Panc1 (cell line): ENCODE measurements at regions not wholly inside any gene's neighbourhood (a gene's known extent, or its start where the extent isn't known, plus 50 kb on each side); places are given as distances from the start of the nearest gene placed in this dataset.

ENCODE experiments used
- ATAC-seq: fragments of 200-7000 bp; cut with Tn5 transposase; 2 replicates; pipeline ENCODE4 v1.9.1; 2020; ENCODE audit warnings: mild to moderate bottlenecking, moderate library complexity
- BruUV-seq: library from RNA; stranded (reverse); fragments of 400-500 nt; replicated peaks from 2 replicates; lab custom pipeline; 2021; lab: Mats Ljungman, UMichigan
- CTCF ChIA-PET: fragments of 300-600 bp; sonication (Branson Sonifier 250); formaldehyde crosslinking; loops from one replicate; lab custom pipeline; 2022; ENCODE audit warnings: antibody characterized with exemption; lab: Charles Lee
- POLR2A ChIA-PET: fragments of 300-600 bp; sonication (Branson Sonifier 250); formaldehyde crosslinking; loops from one replicate; lab custom pipeline; 2022; ENCODE audit warnings: antibody characterized with exemption; lab: Charles Lee
- DNase-seq: peaks from one replicate; pipeline ENCODE4 v3.0.0-alpha.2; 2010; ENCODE audit warnings: low read depth, low spot score
- H3K27ac ChIP-seq: 2 replicates; pipeline ENCODE4 v1.5.1; 2011; ENCODE audit warnings: mild to moderate bottlenecking, low read length, inconsistent platforms
- H3K27me3 ChIP-seq: fragments of 200-500 bp; sonication (Bioruptor generic); 2 replicates; pipeline ENCODE4 v1.6.0; 2014; ENCODE audit warnings: low read length, inconsistent platforms; ENCODE audit not compliant: control insufficient read depth, insufficient read depth
- H3K36me3 ChIP-seq: fragments of 200-500 bp; sonication (Bioruptor generic); 2 replicates; pipeline ENCODE4 v1.5.1; 2014; ENCODE audit warnings: inconsistent platforms, mild to moderate bottlenecking, low read length, moderate library complexity; ENCODE audit not compliant: control insufficient read depth, insufficient read depth
- H3K4me1 ChIP-seq: 2 replicates; pipeline ENCODE4 v1.5.1; 2011; ENCODE audit warnings: inconsistent platforms, mild to moderate bottlenecking, low read length, moderate library complexity; ENCODE audit not compliant: control insufficient read depth, insufficient read depth
- H3K4me3 ChIP-seq, 2 experiments: 2 replicates each; pipeline ENCODE4 v1.5.1; 2011 to 2012; ENCODE audit warnings: low read depth in 2 of 2, low read length in 2 of 2, mild to moderate bottlenecking in 2 of 2, inconsistent platforms in 1 of 2, moderate library complexity in 1 of 2
- H3K9me3 ChIP-seq: fragments of 200-500 bp; sonication (Bioruptor generic); 2 replicates; pipeline ENCODE4 v1.5.1; 2014; ENCODE audit warnings: low read depth, mild to moderate bottlenecking, inconsistent platforms, low read length, moderate library complexity; ENCODE audit not compliant: control insufficient read depth, insufficient read depth
- POLR2AphosphoS5 ChIP-seq: IDR thresholded peaks from 2 replicates; pipeline ENCODE4 v1.6.1; 2012; ENCODE audit warnings: mild to moderate bottlenecking, low read depth, low read length, moderate library complexity
- SIN3A ChIP-seq: IDR thresholded peaks from 2 replicates; pipeline ENCODE4 v1.6.1; 2012; ENCODE audit warnings: low read depth, mild to moderate bottlenecking, low read length, moderate library complexity, borderline replicate concordance; ENCODE audit not compliant: insufficient read depth
- TCF7L2 ChIP-seq: IDR thresholded peaks from 2 replicates; pipeline ENCODE4 v1.6.1; 2011; ENCODE audit warnings: mild to moderate bottlenecking, low read depth, low read length, inconsistent platforms
- in situ Hi-C: cut with HindIII; loops from 2 replicates; pipeline ENCODE4 v1.10.0; 2016; ENCODE audit warnings: low sequenced_read_pairs, low pct_unique_long_range_greater_than_20kb
- intact Hi-C: fragments of 100-400 bp; cut with micrococcal nuclease; formaldehyde crosslinking; loops from one replicate; pipeline ENCODE4 v1.10.0; 2022; ENCODE audit not compliant: unreplicated experiment
- TF ChIP-seq, protein P1 (sequence below), 2 experiments: IDR thresholded peaks; 2 replicates each; pipeline ENCODE4 v1.6.1; 2011 to 2012; ENCODE audit warnings: low read depth in 2 of 2, control low read depth in 1 of 2, low read length in 1 of 2, mild to moderate bottlenecking in 1 of 2, moderate library complexity in 1 of 2; ENCODE audit not compliant: insufficient read depth in 1 of 2
- TF ChIP-seq, protein P2 (sequence below): fragments of 450-650 bp; IDR thresholded peaks from 2 replicates; pipeline ENCODE4 v1.5.1; 2017; ENCODE audit warnings: mild to moderate bottlenecking

DNA sequence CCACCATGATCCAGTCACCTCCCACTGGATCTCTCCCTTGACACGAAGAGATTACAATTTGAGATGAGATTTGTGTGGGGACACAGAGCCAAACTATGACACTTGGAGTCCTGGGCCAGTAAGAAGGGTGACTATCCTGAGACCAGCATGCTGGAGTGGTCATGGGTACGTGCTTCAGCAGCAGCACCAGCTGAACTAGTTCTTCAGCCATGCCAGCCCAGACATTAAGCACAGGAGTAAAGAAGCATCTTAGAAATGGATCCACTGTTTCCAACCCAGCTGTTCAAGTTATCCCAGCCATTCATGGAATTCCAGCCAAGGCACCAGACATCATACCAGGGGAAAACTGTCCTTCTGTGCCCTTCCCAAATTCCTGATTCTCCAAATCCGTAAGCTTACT is 370.0 kb downstream of the MAFB start:
- ChIA-PET CTCF (no interaction called here), POLR2A (no interaction called here)
- Histone ChIP-seq H3K27me3 (no peaks in the 10 kb centered on the region), H3K9me3 (no peaks in the 10 kb centered on the region), H3K4me3 (no peak overlapping the region), H3K27ac (no peak overlapping the region), H3K4me1 (no peaks in the 10 kb centered on the region), H3K36me3 (no peaks in the 10 kb centered on the region)
- DNase-seq: no peak
- intact Hi-C loops (no loop called here), in situ Hi-C loops (no loop called here)
- no TSS peak for BruUV-seq
- no peak for ATAC-seq
- no peak for TF ChIP-seq POLR2AphosphoS5
- TF ChIP-seq, protein P1, sequence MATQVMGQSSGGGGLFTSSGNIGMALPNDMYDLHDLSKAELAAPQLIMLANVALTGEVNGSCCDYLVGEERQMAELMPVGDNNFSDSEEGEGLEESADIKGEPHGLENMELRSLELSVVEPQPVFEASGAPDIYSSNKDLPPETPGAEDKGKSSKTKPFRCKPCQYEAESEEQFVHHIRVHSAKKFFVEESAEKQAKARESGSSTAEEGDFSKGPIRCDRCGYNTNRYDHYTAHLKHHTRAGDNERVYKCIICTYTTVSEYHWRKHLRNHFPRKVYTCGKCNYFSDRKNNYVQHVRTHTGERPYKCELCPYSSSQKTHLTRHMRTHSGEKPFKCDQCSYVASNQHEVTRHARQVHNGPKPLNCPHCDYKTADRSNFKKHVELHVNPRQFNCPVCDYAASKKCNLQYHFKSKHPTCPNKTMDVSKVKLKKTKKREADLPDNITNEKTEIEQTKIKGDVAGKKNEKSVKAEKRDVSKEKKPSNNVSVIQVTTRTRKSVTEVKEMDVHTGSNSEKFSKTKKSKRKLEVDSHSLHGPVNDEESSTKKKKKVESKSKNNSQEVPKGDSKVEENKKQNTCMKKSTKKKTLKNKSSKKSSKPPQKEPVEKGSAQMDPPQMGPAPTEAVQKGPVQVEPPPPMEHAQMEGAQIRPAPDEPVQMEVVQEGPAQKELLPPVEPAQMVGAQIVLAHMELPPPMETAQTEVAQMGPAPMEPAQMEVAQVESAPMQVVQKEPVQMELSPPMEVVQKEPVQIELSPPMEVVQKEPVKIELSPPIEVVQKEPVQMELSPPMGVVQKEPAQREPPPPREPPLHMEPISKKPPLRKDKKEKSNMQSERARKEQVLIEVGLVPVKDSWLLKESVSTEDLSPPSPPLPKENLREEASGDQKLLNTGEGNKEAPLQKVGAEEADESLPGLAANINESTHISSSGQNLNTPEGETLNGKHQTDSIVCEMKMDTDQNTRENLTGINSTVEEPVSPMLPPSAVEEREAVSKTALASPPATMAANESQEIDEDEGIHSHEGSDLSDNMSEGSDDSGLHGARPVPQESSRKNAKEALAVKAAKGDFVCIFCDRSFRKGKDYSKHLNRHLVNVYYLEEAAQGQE (IDR thresholded peaks at IDR 0.05; ENCODE audit: insufficient read depth in 1 of 2, low read depth in 2 of 2, low read length in 1 of 2): no peak
- TF ChIP-seq TCF7L2: no peak
- TF ChIP-seq SIN3A: no peak
- TF ChIP-seq, protein P2, sequence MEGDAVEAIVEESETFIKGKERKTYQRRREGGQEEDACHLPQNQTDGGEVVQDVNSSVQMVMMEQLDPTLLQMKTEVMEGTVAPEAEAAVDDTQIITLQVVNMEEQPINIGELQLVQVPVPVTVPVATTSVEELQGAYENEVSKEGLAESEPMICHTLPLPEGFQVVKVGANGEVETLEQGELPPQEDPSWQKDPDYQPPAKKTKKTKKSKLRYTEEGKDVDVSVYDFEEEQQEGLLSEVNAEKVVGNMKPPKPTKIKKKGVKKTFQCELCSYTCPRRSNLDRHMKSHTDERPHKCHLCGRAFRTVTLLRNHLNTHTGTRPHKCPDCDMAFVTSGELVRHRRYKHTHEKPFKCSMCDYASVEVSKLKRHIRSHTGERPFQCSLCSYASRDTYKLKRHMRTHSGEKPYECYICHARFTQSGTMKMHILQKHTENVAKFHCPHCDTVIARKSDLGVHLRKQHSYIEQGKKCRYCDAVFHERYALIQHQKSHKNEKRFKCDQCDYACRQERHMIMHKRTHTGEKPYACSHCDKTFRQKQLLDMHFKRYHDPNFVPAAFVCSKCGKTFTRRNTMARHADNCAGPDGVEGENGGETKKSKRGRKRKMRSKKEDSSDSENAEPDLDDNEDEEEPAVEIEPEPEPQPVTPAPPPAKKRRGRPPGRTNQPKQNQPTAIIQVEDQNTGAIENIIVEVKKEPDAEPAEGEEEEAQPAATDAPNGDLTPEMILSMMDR: no peak

- intact Hi-C loops: no loop called here
Measured at GRCh38 chr20:40317156-40317790, 371.8 kb downstream of the MAFB start.

More at GRCh38 chr20:40317156-40317790, 371.8 kb downstream of the MAFB start:
- H3K4me3 ChIP-seq: no peak overlapping the region
- ATAC-seq (no peak), DNase-seq (no peak)
- no peaks in the 10 kb centered on the region for H3K36me3 ChIP-seq
- ChIA-PET POLR2A (no interaction called here), CTCF (no interaction called here)
- H3K9me3 ChIP-seq: no peaks in the 10 kb centered on the region
- BruUV-seq: no TSS peak
- TF ChIP-seq TCF7L2 (no peak), SIN3A (no peak), POLR2AphosphoS5 (no peak)
- TF ChIP-seq, protein P2: no peak
- TF ChIP-seq, protein P1 (IDR thresholded peaks at IDR 0.05; ENCODE audit: insufficient read depth in 1 of 2, low read depth in 2 of 2, low read length in 1 of 2): no peak
- H3K4me1 ChIP-seq: no peaks in the 10 kb centered on the region
- in situ Hi-C loops: no loop called here
- H3K27me3 ChIP-seq: no peaks in the 10 kb centered on the region
- no peak overlapping the region for H3K27ac ChIP-seq
